Ectodermal cell (in vitro differentiated cells): ENCODE measurements at regions not wholly inside any gene's neighbourhood (a gene's known extent, or its start where the extent isn't known, plus 50 kb on each side); places are given as distances from the start of the nearest gene placed in this dataset.

ENCODE experiments used
- H3K27ac ChIP-seq: 2 replicates; pipeline ENCODE4 v1.7.0; 2013; ENCODE audit warnings: mild to moderate bottlenecking, low read depth, low read length; ENCODE audit not compliant: insufficient read depth, poor library complexity, severe bottlenecking
- H3K27me3 ChIP-seq: 2 replicates; pipeline ENCODE4 v1.7.0; 2013; ENCODE audit warnings: mild to moderate bottlenecking, low read length; ENCODE audit not compliant: insufficient read depth, control insufficient read depth, poor library complexity, severe bottlenecking
- H3K36me3 ChIP-seq: one replicate; pipeline ENCODE4 v1.7.0; 2013; ENCODE audit warnings: low read length; ENCODE audit not compliant: control insufficient read depth, insufficient read depth
- H3K4me1 ChIP-seq: one replicate; pipeline ENCODE4 v1.7.0; 2013; ENCODE audit warnings: low read length; ENCODE audit not compliant: control insufficient read depth, insufficient read depth
- H3K4me3 ChIP-seq: 2 replicates; pipeline ENCODE4 v1.7.0; 2013; ENCODE audit warnings: low read depth, low read length, control low read depth; ENCODE audit not compliant: insufficient read depth
- H3K9me3 ChIP-seq: 2 replicates; pipeline ENCODE4 v1.7.0; 2013; ENCODE audit warnings: mild to moderate bottlenecking, low read length, moderate library complexity; ENCODE audit not compliant: control insufficient read depth
- WGBS, 2 experiments: methylation state at CpG; one replicate each; pipeline ENCODE4 v1.1.7; 2013; ENCODE audit warnings: missing lambda C conversion rate in 2 of 2; 5-methylcytosine and 5-hydroxymethylcytosine counted together

GRCh38 chr2:6562771-6563170 lies 302.9 kb downstream of the CMPK2 start:
- H3K4me1 ChIP-seq, result no peaks in the 10 kb centered on the region
- 92 to 94% methylated on average over 7 of the region's 7 CpGs for WGBS, 2 experiments
- H3K27me3 ChIP-seq, result no peaks in the 10 kb centered on the region
- no peak overlapping the region for H3K27ac ChIP-seq
- H3K9me3 ChIP-seq, result no peaks in the 10 kb centered on the region
- H3K4me3 ChIP-seq, result no peak overlapping the region
- no peaks in the 10 kb centered on the region for H3K36me3 ChIP-seq

GRCh38 chr2:6564326-6564725 lies 301.4 kb downstream of the CMPK2 start:
- no peaks in the 10 kb centered on the region for H3K9me3 ChIP-seq
- H3K27ac ChIP-seq, result no peak overlapping the region
- H3K27me3 ChIP-seq, result no peaks in the 10 kb centered on the region
- H3K4me1 ChIP-seq, result no peaks in the 10 kb centered on the region
- H3K4me3 ChIP-seq, result no peak overlapping the region
- no peaks in the 10 kb centered on the region for H3K36me3 ChIP-seq
- WGBS, 2 experiments, result 95 to 98% methylated on average over 1 of the region's 1 CpG

- WGBS, 2 experiments, result 96 to 97% methylated on average over 2 of the region's 2 CpGs
- Histone ChIP-seq H3K9me3 (no peaks in the 10 kb centered on the region), H3K4me1 (no peaks in the 10 kb centered on the region), H3K36me3 (no peaks in the 10 kb centered on the region), H3K27ac (no peak overlapping the region), H3K4me3 (no peak overlapping the region), H3K27me3 (no peaks in the 10 kb centered on the region)
These were observed 291.6 kb downstream of the CMPK2 start for GRCh38 chr2:6574121-6574520.

- Histone ChIP-seq H3K4me1 (no peaks in the 10 kb centered on the region), H3K27me3 (no peaks in the 10 kb centered on the region), H3K4me3 (no peak overlapping the region), H3K27ac (no peak overlapping the region), H3K36me3 (no peaks in the 10 kb centered on the region), H3K9me3 (no peaks in the 10 kb centered on the region)
- WGBS, 2 experiments, result 86 to 100% methylated on average over 2 of the region's 2 CpGs
These were observed 289.4 kb downstream of the CMPK2 start for GRCh38 chr2:6576302-6576701.

DNA sequence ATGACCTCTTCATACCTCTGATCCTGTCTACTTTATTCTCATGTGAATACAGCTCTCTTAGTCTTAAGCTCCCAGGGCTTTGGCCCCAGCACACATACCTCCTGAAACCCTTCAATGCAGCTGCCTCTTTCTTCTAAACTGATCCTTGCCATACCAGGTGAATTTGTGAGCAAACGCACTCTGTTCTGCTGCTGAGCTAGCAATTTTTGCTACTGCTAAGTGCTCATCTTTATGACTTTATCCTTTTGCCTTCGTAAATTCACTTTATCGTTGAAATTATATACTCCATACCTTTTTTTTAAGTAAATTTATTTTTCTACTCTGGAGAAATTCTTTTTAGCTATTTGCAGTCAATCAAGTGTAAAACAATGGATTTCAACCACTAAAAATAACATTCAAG lies 287.7 kb downstream of the CMPK2 start:
- Histone ChIP-seq H3K36me3 (no peaks in the 10 kb centered on the region), H3K9me3 (no peaks in the 10 kb centered on the region), H3K4me1 (no peaks in the 10 kb centered on the region), H3K27me3 (no peaks in the 10 kb centered on the region), H3K27ac (no peak overlapping the region), H3K4me3 (no peak overlapping the region)
- 87 to 97% methylated on average over 2 to 3 of the region's 3 CpGs for WGBS, 2 experiments

- Histone ChIP-seq H3K9me3 (no peaks in the 10 kb centered on the region), H3K27me3 (no peaks in the 10 kb centered on the region), H3K27ac (no peak overlapping the region), H3K4me1 (no peaks in the 10 kb centered on the region), H3K36me3 (no peaks in the 10 kb centered on the region), H3K4me3 (no peak overlapping the region)
- WGBS, 2 experiments, result 85 to 87% methylated on average over 4 of the region's 4 CpGs
These were observed 287.3 kb downstream of the CMPK2 start for GRCh38 chr2:6578416-6578815.

GRCh38 chr2:6579281-6579680 lies 286.4 kb downstream of the CMPK2 start:
- H3K9me3 ChIP-seq, result no peaks in the 10 kb centered on the region
- H3K27ac ChIP-seq, result no peak overlapping the region
- no peaks in the 10 kb centered on the region for H3K4me1 ChIP-seq
- H3K4me3 ChIP-seq, result no peak overlapping the region
- no peaks in the 10 kb centered on the region for H3K27me3 ChIP-seq
- H3K36me3 ChIP-seq, result no peaks in the 10 kb centered on the region

- H3K9me3 ChIP-seq, result no peaks in the 10 kb centered on the region
- WGBS, 2 experiments, result 91 to 92% methylated on average over 3 to 4 of the region's 4 CpGs
- no peaks in the 10 kb centered on the region for H3K4me1 ChIP-seq
- H3K4me3 ChIP-seq, result no peak overlapping the region
- H3K27me3 ChIP-seq, result no peaks in the 10 kb centered on the region
- no peak overlapping the region for H3K27ac ChIP-seq
- H3K36me3 ChIP-seq, result no peaks in the 10 kb centered on the region
These were observed 284.7 kb downstream of the CMPK2 start for GRCh38 chr2:6580982-6581381.

GRCh38 chr2:6589150-6589549 lies 276.6 kb downstream of the CMPK2 start:
- Histone ChIP-seq H3K27ac (no peak overlapping the region), H3K9me3 (no peaks in the 10 kb centered on the region), H3K27me3 (no peaks in the 10 kb centered on the region), H3K36me3 (no peaks in the 10 kb centered on the region), H3K4me3 (no peak overlapping the region), H3K4me1 (no peaks in the 10 kb centered on the region)
- 93 to 94% methylated on average over 6 of the region's 6 CpGs for WGBS, 2 experiments

- Histone ChIP-seq H3K4me1 (no peaks in the 10 kb centered on the region), H3K27ac (no peak overlapping the region), H3K9me3 (no peaks in the 10 kb centered on the region), H3K4me3 (no peak overlapping the region), H3K36me3 (no peaks in the 10 kb centered on the region), H3K27me3 (no peaks in the 10 kb centered on the region)
- 90 to 100% methylated on average over 2 of the region's 3 CpGs for WGBS, 2 experiments
These were observed 275.3 kb downstream of the CMPK2 start for GRCh38 chr2:6590442-6590841.

DNA sequence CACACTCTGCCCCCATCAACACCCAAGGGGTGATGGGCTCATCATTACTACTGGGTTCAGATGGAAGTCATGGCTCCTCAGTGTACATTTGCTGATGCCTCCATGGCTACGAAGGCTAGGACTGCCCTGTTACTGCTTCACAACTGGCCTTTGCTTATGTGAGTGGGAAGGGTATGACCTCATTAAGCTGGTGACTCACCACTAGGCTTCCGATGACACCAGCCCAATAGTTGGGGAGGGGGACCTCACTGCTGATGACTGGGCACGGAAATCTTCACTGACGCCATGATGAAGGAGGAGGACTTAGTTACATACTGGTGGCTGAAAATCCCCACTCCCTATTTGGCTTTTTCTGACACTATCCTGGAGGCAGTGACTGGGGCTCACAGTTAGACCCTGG lies 263.2 kb downstream of the CMPK2 start:
- H3K4me3 ChIP-seq, result no peak overlapping the region
- H3K4me1 ChIP-seq, result no peaks in the 10 kb centered on the region
- no peak overlapping the region for H3K27ac ChIP-seq
- 94 to 96% methylated on average over 4 of the region's 4 CpGs for WGBS, 2 experiments
- no peaks in the 10 kb centered on the region for H3K27me3 ChIP-seq
- no peaks in the 10 kb centered on the region for H3K9me3 ChIP-seq
- H3K36me3 ChIP-seq, result no peaks in the 10 kb centered on the region
